Superior temporal gyrus (tissue), 1 donor: ENCODE measurements at regions not wholly inside any gene's neighbourhood (a gene's known extent, or its start where the extent isn't known, plus 50 kb on each side); places are given as distances from the start of the nearest gene placed in this dataset.
"Not testable (repeated sequence)": the region's sequence is repeated elsewhere in the genome, so short reads cannot be mapped to it uniquely, and the experiment has no call there.

Source experiments
- DNase-seq: peaks from one replicate; pipeline ENCODE4 v3.0.0-alpha.2; 2016; ENCODE audit errors: extremely low spot score

GRCh38 chr1:58932859-58933598 lies 149.2 kb upstream of the JUN start:
- no peak for DNase-seq

DNA sequence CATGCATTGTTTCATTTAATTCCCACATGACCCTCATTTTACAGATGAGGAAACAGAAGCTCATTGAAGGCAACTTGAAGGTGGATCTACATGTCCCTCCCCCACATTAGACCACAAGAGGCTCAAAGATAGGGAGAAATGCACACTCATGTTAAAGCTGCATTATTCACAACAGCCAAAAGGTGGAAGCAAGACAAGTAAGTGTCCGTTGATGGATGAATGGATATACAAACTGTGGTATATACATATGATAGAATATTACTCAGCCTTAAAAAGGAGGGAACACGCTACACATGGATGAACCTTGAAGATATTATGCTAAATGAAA lies 149.7 kb upstream of the JUN start:
- no peak for DNase-seq

DNA sequence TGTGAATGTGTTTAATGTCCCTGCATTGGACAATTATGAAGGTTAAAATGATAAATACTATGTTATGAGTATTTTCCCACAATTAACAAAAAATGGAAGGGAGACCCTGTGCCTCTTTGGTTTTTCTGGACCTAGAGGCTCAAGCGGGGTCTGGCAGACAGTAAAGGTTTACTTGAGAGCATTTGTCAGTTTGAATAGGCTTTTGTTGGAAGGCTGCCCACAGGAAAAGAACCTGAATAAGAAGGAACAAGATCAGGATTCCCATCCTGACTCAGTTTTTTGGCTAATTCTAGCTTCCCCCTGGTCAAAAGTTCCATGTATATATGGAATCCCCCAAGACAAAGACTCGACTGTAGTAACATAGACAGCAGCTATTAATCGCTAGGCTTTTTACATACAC lies 150.9 kb upstream of the JUN start:
- DNase-seq: no peak

GRCh38 chr1:58936973-58937372 lies 153.1 kb upstream of the JUN start:
- DNase-seq: no peak

DNA sequence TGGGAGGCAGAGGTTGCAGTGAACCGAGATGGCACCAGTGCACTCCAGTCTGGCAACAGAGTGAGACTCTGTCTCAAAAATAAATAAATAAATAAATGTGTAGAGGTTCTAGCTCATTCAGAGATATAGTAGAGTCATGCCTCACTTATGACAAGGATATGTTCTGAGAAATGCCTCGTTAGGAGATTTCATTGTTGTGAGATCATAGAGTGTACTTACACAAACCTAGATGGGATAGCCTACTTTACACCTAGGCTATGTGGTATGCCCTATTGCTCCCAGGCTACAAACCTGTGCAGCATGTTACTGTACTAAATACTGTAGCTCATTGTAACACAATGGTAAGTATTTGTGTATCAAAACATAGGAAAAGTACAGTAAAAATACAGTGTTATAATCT lies 155.3 kb upstream of the JUN start:
- no peak for DNase-seq

GRCh38 chr1:58939666-58940370 lies 156.0 kb upstream of the JUN start:
- DNase-seq: no peak

GRCh38 chr1:58941471-58942289 lies 157.8 kb upstream of the JUN start:
- DNase-seq: no peak

- DNase-seq: peak; percentile 23
Measured at GRCh38 chr1:58942759-58943191, 158.9 kb upstream of the JUN start.

DNA sequence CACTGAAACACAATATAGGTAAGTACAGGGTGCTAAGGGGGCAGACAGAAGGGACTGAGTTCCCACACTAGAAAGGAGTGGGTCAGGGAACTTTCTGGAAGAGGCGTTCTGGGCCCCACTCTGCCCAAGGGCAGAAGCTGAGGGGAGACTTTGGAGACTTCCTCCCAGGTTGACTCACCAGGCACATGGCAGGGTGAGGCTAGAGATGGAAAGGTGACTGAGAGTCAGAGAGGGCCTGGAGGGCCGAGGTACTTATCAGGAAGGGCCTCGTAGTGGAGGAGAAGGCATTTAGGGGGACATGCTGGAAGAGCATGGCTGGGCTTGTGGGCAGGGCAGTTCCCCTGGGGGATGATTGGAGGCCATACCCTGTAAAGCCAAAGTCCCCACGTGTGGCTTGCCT lies 159.9 kb upstream of the JUN start:
- no peak for DNase-seq

GRCh38 chr1:58944439-58944838 lies 160.6 kb upstream of the JUN start:
- DNase-seq: no peak

- no peak for DNase-seq
Measured at GRCh38 chr1:58946390-58946789, 162.5 kb upstream of the JUN start.

DNA sequence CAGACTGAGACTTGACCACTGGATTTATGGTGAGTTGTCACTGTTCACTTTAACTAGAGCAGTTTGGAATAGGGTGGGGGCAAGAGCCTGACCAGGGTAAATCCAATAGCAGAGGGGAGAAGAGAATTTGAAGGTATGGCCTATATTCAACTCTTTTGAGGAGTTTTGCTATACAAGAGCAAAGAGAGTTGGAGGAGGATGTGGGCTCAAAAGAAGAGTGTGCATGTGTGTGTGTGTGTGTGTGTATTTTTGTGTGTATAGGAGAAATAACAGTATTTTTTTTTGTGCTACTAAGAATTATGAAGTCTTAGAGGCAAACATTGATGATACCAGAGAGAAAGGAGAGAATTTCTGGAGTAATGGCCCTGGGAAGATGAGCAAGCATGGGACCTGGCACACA lies 164.8 kb upstream of the JUN start:
- no peak for DNase-seq

GRCh38 chr1:58949551-58950220 lies 165.8 kb upstream of the JUN start:
- no peak for DNase-seq

DNA sequence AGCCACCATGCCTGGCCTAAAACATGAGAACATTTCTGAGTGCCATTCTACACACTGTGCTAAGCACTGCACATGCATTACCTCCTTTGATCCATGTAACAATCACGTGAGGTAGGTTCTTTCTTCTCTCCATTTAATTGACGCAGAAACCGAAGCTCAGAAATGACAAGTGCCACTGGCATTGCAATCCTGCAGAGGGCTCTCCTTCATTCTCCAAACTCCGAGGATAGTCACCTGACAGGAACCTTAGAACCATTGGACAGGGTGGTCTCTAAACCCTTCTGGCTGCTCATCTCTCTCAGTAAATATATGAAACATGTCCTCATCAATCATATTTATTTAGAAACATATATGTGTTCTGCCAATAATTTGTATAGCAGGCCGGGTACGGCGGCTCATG lies 167.1 kb upstream of the JUN start:
- no peak for DNase-seq

DNA sequence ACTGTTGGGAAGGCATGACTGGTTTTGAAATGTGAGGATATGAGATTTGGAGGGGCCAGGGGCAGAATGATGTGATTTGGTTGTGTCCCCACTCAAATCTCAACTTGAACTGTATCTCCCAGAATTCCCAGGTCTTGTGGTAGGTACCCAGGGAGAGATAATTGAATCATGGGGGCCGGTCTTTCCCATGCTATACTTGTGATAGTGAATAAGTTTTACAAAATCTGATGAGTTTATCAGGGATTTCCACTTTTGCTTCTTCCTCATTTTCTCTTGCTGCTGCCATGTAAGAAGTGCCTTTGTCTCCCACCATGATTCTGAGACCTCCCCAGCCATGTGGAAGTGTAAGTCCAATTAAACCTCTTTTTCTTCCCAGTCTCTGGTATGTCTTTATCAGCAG lies 170.1 kb upstream of the JUN start:
- not testable (repeated sequence) for DNase-seq

DNA sequence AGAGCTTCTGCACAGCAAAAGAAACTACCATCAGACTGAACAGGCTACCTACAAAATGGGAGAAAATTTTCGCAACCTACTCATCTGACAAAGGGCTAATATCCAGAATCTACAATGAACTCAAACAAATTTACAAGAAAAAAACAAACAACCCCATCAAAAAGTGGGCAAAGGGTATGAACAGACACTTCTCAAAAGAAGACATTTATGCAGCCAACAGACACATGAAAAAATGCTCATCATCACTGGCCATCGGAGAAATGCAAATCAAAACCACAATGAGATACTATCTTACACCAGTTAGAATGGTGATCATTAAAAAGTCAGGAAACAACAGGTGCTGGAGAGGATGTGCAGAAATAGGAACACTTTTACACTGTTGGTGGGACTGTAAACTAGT lies 179.4 kb upstream of the JUN start:
- not testable (repeated sequence) for DNase-seq

DNA sequence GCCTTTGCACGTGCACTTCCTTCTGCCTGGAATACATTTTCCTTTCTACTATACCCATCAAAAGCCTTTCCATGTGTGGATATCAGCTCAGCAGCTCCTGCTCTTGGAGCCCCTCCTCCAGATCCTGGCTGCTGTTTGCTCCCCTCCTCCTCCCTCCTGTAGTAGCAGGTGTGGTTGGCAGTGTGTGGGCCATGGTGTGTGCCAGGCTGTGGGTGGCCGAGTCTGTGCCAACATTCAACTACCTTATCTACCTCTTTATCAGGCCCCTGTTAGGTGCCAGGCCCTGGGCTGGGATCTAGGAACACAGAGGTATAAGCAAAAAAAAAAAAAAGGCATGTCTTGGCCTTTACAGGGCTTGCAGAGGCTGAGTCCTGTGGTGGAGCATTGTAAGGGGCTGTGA lies 180.6 kb upstream of the JUN start:
- no peak for DNase-seq

DNA sequence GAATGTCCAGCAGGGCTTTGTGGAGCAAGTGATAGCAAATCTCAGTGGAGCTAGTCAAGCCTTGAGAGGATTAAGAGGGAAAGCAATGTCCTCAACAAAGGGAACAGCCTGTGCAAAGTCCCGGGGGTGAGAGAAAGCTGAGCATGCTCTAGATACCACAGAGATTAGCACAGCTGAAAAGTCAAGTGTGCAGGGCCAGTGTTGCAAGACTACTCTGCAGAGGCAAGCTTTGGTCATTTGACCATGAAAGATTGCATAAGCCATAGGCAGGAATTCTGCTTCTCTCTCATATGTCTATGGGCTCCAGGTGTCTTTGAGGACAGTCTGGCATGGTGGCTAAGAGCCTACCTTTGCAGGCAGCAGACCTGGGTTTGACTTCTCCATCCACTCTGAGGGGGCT lies 181.0 kb upstream of the JUN start:
- no peak for DNase-seq

GRCh38 chr1:58966103-58966916 lies 182.5 kb upstream of the JUN start:
- DNase-seq: no peak

GRCh38 chr1:58966917-58967740 lies 183.3 kb upstream of the JUN start:
- no peak for DNase-seq
